K562 (cell line): ENCODE measurements at regions not wholly inside any gene's neighbourhood (a gene's known extent, or its start where the extent isn't known, plus 50 kb on each side); places are given as distances from the start of the nearest gene placed in this dataset.

Experiments
- ATAC-seq: fragments of 200-7000 bp; cut with Tn5 transposase; 3 replicates; pipeline ENCODE4 v1.9.1; 2020; ENCODE audit warnings: moderate library complexity
- BruUV-seq: library from RNA; stranded (reverse); fragments of 400-500 nt; replicated peaks from 2 replicates; lab custom pipeline; 2021; lab: Mats Ljungman, UMichigan
- CTCF ChIA-PET: fragments of 300-600 bp; formaldehyde crosslinking; extraction: SDS; loops from one replicate; lab custom pipeline; 2021; ENCODE audit warnings: low intra/inter-chr PET ratio; lab: Yijun Ruan, JAX
- POLR2A ChIA-PET: fragments of 300-600, 350-650 bp; sonication (Branson Sonifier 250); formaldehyde crosslinking; extraction: SDS; loops from one replicate; lab custom pipeline; 2021; ENCODE audit warnings: antibody characterized with exemption, inconsistent platforms; lab: Yijun Ruan, JAX
- DNase-seq, 4 experiments: peaks; one replicate each; pipeline versions ENCODE4 v3.0.0 to v3.0.0-alpha.2; 2011 to 2018; ENCODE audit warnings: low spot score in 3 of 4, mixed read lengths in 3 of 4; ENCODE audit errors: extremely low read depth in 1 of 4
- FAIRE-seq: peaks from 2 replicates; lab custom pipeline; 2011; peaks lifted over from hg19 to GRCh38; lab: Jason Lieb, UNC
- H2AFZ ChIP-seq: 2 replicates; pipeline ENCODE4 v1.6.0; 2011; ENCODE audit warnings: low read depth, low read length, control low read depth, inconsistent platforms
- H3K27ac ChIP-seq: fragments of 200-600 bp; 3 replicates; pipeline ENCODE4 v1.8.0; 2011; ENCODE audit warnings: low read depth, mild to moderate bottlenecking, control low read depth, inconsistent platforms, low read length, moderate library complexity, mixed read lengths; ENCODE audit errors: extremely low read depth
- H3K27me3 ChIP-seq, 2 experiments: fragments of 300-600 bp in 1 of 2; 2 replicates in 1 of 2; 3 replicates in 1 of 2; pipeline versions ENCODE4 v1.6.0 to v1.8.0; 2011; ENCODE audit warnings: inconsistent platforms in 2 of 2, low read length in 2 of 2, mild to moderate bottlenecking in 1 of 2, mixed read lengths in 1 of 2, moderate library complexity in 1 of 2; ENCODE audit not compliant: control insufficient read depth in 2 of 2, insufficient read depth in 2 of 2
- H3K36me3 ChIP-seq: fragments of 300-600 bp; 3 replicates; pipeline ENCODE4 v1.8.0; 2011; ENCODE audit warnings: mild to moderate bottlenecking, low read length, inconsistent platforms; ENCODE audit not compliant: control insufficient read depth, insufficient read depth
- H3K4me1 ChIP-seq, 2 experiments: fragments of 200-600 bp in 1 of 2; replicated peaks in 1 of 2; 2 replicates in 1 of 2; 3 replicates in 1 of 2; pipeline versions ENCODE4 v1.5.1 to v1.8.0; 2011; ENCODE audit warnings: inconsistent platforms in 2 of 2, low read length in 2 of 2, mild to moderate bottlenecking in 1 of 2, mixed read lengths in 1 of 2, moderate library complexity in 1 of 2; ENCODE audit not compliant: control insufficient read depth in 2 of 2, insufficient read depth in 2 of 2
- H3K4me2 ChIP-seq: 2 replicates; pipeline ENCODE4 v1.6.1; 2011; ENCODE audit warnings: low read length, control low read depth, inconsistent platforms, mixed read lengths; ENCODE audit not compliant: insufficient read depth
- H3K4me3 ChIP-seq: fragments of 200-600 bp; sonication (generic), shearing (Covaris generic); 2 replicates; pipeline ENCODE4 v1.5.1; 2016; ENCODE audit warnings: control low read depth, inconsistent platforms
- H3K79me2 ChIP-seq: fragments of 200-600 bp; 3 replicates; pipeline ENCODE4 v1.8.0; 2011; ENCODE audit warnings: low read length, inconsistent platforms; ENCODE audit not compliant: control insufficient read depth, insufficient read depth
- H3K9ac ChIP-seq, 2 experiments: 2 replicates each; pipeline versions ENCODE4 v1.6.0 to v1.6.1; 2011; ENCODE audit warnings: low read depth in 2 of 2, low read length in 2 of 2, control low read depth in 1 of 2, inconsistent platforms in 1 of 2, mild to moderate bottlenecking in 1 of 2, mixed read lengths in 1 of 2; ENCODE audit not compliant: insufficient read depth in 1 of 2
- H3K9me1 ChIP-seq: one replicate; pipeline ENCODE4 v1.6.0; 2011; ENCODE audit warnings: inconsistent platforms, mild to moderate bottlenecking, low read length, moderate library complexity; ENCODE audit not compliant: control insufficient read depth, insufficient read depth
- H3K9me3 ChIP-seq: replicated peaks from 2 replicates; pipeline ENCODE4 v1.5.1; 2011; ENCODE audit warnings: low read depth, low read length, inconsistent platforms; ENCODE audit not compliant: control insufficient read depth, insufficient read depth
- H4K20me1 ChIP-seq: replicated peaks from 2 replicates; pipeline ENCODE4 v1.6.1; 2011; ENCODE audit warnings: low read length, inconsistent platforms, mixed read lengths; ENCODE audit not compliant: control insufficient read depth, insufficient read depth
- HDAC8 ChIP-seq: fragments of 450-650 bp; IDR thresholded peaks from 2 replicates; pipeline ENCODE4 v1.6.1; 2016; ENCODE audit warnings: mild to moderate bottlenecking, missing genetic modification characterization, moderate library complexity, missing compliant biosample characterization
- NCOA1 ChIP-seq: fragments of 450-650 bp; IDR thresholded peaks from 2 replicates; pipeline ENCODE4 v1.6.1; 2016; ENCODE audit warnings: low read depth
- SRSF1 ChIP-seq: fragments of 200-400 bp; formaldehyde crosslinking; IDR thresholded peaks from 2 replicates; pipeline ENCODE4 v1.6.1; 2017; ENCODE audit warnings: mild to moderate bottlenecking, low read depth, low read length, moderate library complexity
- ZNF146 ChIP-seq: IDR thresholded peaks from one replicate; pipeline ENCODE4 v1.6.1; 2018; ENCODE audit warnings: missing compliant biosample characterization; ENCODE audit not compliant: unreplicated experiment
- ZNF3 ChIP-seq: fragments of 250-450 bp; sonication (Bioruptor Pico); IDR thresholded peaks from 2 replicates; pipeline ENCODE4 v1.5.0; 2021; ENCODE audit warnings: mild to moderate bottlenecking, moderate library complexity
- WGBS: fragments of 100-300 bp; shearing (Covaris generic); methylation state at CpG from one replicate; pipeline ENCODE4 v1.1.6; 2016; ENCODE audit warnings: low coverage, mixed read lengths; ENCODE audit not compliant: insufficient coverage; ENCODE audit errors: missing lambda C conversion rate; 5-methylcytosine and 5-hydroxymethylcytosine counted together
- in situ Hi-C: fragments of 300-500 bp; cut with MboI; formaldehyde crosslinking; loops from 4 replicates; pipeline ENCODE4 v1.15.0; 2018; ENCODE audit warnings: inconsistent platforms, mixed read lengths
- intact Hi-C: fragments of 100-400 bp; cut with micrococcal nuclease; formaldehyde crosslinking; loops from 2 replicates; pipeline ENCODE4 v1.14.2; 2022
- TF ChIP-seq, protein P1 (sequence below): sonication (generic); formaldehyde crosslinking; IDR thresholded peaks from 2 replicates; pipeline ENCODE4 v1.9.0; 2022; ENCODE audit warnings: mild to moderate bottlenecking, missing genetic modification reagents
- TF ChIP-seq, protein P2 (sequence below), 2 experiments: fragments of 450-650 bp in 1 of 2; sonication (generic) in 1 of 2; formaldehyde crosslinking in 1 of 2; IDR thresholded peaks in 1 of 2; conservative IDR thresholded peaks in 1 of 2; 2 replicates each; pipeline versions ENCODE4 v1.6.1 to v1.8.1; 2016 to 2023; ENCODE audit warnings: mild to moderate bottlenecking in 2 of 2, moderate library complexity in 2 of 2, inconsistent platforms in 1 of 2, missing genetic modification reagents in 1 of 2
- TF ChIP-seq, protein P3 (sequence below): fragments of 200-800 bp; sonication (Bioruptor generic); IDR thresholded peaks from 2 replicates; pipeline ENCODE4 v1.6.1; 2017; ENCODE audit warnings: missing genetic modification characterization, missing compliant biosample characterization

DNA sequence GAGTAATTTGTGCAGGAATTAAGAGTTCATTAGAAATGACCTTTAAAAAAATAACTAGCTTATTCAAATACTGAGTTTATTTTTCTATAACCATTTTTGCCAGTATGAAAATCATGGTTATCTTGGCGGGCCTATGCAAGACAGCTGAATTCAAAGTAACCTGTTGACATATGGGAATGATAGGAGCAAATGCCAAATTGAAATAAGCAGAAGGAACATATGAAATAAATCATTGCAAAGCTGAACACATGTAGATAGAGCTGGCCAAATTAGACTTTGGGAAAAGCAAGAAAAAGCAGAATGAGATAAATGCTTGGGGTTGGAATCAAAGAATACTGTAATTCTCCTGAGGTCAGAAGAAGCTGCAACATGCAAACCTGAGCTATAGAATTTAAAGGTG, 372.5 kb downstream of the ADAMTS20 start (continued):
- TF ChIP-seq, protein P1, sequence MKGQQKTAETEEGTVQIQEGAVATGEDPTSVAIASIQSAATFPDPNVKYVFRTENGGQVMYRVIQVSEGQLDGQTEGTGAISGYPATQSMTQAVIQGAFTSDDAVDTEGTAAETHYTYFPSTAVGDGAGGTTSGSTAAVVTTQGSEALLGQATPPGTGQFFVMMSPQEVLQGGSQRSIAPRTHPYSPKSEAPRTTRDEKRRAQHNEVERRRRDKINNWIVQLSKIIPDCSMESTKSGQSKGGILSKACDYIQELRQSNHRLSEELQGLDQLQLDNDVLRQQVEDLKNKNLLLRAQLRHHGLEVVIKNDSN (CRISPR knock-in tag) = no peak
- TF ChIP-seq ZNF146 = no peak
- no peak for TF ChIP-seq ZNF3
- TF ChIP-seq, protein P2, sequence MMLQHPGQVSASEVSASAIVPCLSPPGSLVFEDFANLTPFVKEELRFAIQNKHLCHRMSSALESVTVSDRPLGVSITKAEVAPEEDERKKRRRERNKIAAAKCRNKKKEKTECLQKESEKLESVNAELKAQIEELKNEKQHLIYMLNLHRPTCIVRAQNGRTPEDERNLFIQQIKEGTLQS (IDR thresholded peaks at IDR 0.05) = no peak
- TF ChIP-seq, protein P2 (CRISPR knock-in tag; conservative IDR thresholded peaks at IDR 0.05) = no peak
- TF ChIP-seq HDAC8 (tag) = no peak
- no peak for TF ChIP-seq SRSF1
- TF ChIP-seq, all 486 proteins: peak for 0

- intact Hi-C loops (no loop called here), in situ Hi-C loops (no loop called here)
- Histone ChIP-seq H2AFZ (no peak overlapping the region), H3K79me2 (no peaks in the 10 kb centered on the region), H3K4me2 (no peak overlapping the region), H3K27me3 (no peaks in the 10 kb centered on the region), H3K9me1 (no peaks in the 10 kb centered on the region), H3K4me1 (no peaks in the 10 kb centered on the region), H3K36me3 (no peaks in the 10 kb centered on the region), H3K9ac (no peak overlapping the region), H3K27ac (no peak overlapping the region), H4K20me1 (no peaks in the 10 kb centered on the region), H3K4me3 (no peak overlapping the region), H3K9me3 (no peaks in the 10 kb centered on the region)
- no peak for TF ChIP-seq NCOA1
- TF ChIP-seq, protein P3, sequence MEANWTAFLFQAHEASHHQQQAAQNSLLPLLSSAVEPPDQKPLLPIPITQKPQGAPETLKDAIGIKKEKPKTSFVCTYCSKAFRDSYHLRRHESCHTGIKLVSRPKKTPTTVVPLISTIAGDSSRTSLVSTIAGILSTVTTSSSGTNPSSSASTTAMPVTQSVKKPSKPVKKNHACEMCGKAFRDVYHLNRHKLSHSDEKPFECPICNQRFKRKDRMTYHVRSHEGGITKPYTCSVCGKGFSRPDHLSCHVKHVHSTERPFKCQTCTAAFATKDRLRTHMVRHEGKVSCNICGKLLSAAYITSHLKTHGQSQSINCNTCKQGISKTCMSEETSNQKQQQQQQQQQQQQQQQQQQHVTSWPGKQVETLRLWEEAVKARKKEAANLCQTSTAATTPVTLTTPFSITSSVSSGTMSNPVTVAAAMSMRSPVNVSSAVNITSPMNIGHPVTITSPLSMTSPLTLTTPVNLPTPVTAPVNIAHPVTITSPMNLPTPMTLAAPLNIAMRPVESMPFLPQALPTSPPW (CRISPR knock-in tag) = no peak
- ATAC-seq (no peak), DNase-seq (no peak), FAIRE-seq (no peak)
- no TSS peak for BruUV-seq
- 0% methylated on average over 2 of the region's 2 CpGs for WGBS
- ChIA-PET CTCF (no interaction called here), POLR2A (no interaction called here)
Observed at GRCh38 chr12:43177276-43177675, 374.7 kb downstream of the ADAMTS20 start.
